H1 (cell line): ENCODE measurements at regions not wholly inside any gene's neighbourhood (a gene's known extent, or its start where the extent isn't known, plus 50 kb on each side); places are given as distances from the start of the nearest gene placed in this dataset.

Source experiments
- CTCF ChIA-PET: fragments of 300-600 bp; sonication (Branson Sonifier 250); formaldehyde crosslinking; loops from one replicate; lab custom pipeline; 2021; ENCODE audit not compliant: partially characterized antibody; lab: Charles Lee
- POLR2A ChIA-PET: fragments of 300-600 bp; sonication (Branson Sonifier 250); formaldehyde crosslinking; loops from one replicate; lab custom pipeline; 2021; ENCODE audit warnings: inconsistent platforms; ENCODE audit not compliant: partially characterized antibody; lab: Charles Lee
- DNase-seq, 2 experiments: peaks; one replicate each; pipeline versions ENCODE4 v3.0.0 to v3.0.0-alpha.2; 2010 to 2022; ENCODE audit warnings: low spot score in 2 of 2, low read depth in 1 of 2, mixed read lengths in 1 of 2
- FAIRE-seq: peaks from 2 replicates; lab custom pipeline; 2011; peaks lifted over from hg19 to GRCh38; lab: Jason Lieb, UNC
- H2AFZ ChIP-seq: 2 replicates; pipeline ENCODE4 v1.8.1; 2012; ENCODE audit warnings: low read length, inconsistent platforms
- H2AK5ac ChIP-seq: 2 replicates; pipeline ENCODE4 v1.6.1; 2013; ENCODE audit warnings: low read depth, low read length
- H2BK120ac ChIP-seq: replicated peaks from 2 replicates; pipeline ENCODE3; 2013; ENCODE audit warnings: low read depth, low read length, inconsistent platforms
- H2BK12ac ChIP-seq: 2 replicates; pipeline ENCODE4 v1.6.1; 2013; ENCODE audit warnings: low read depth, low read length
- H2BK15ac ChIP-seq: 2 replicates; pipeline ENCODE4 v1.6.1; 2013; ENCODE audit warnings: low read length
- H2BK20ac ChIP-seq: 2 replicates; pipeline ENCODE4 v1.6.1; 2013; ENCODE audit warnings: low read length
- H2BK5ac ChIP-seq: 2 replicates; pipeline ENCODE4 v1.6.1; 2013; ENCODE audit warnings: low read depth, low read length
- H3K14ac ChIP-seq: 2 replicates; pipeline ENCODE4 v1.6.1; 2013; ENCODE audit warnings: inconsistent platforms; ENCODE audit not compliant: insufficient read length
- H3K18ac ChIP-seq: 2 replicates; pipeline ENCODE4 v1.6.1; 2013; ENCODE audit warnings: low read length; ENCODE audit errors: extremely low read depth
- H3K23ac ChIP-seq: 2 replicates; pipeline ENCODE4 v1.6.1; 2013; ENCODE audit warnings: inconsistent platforms; ENCODE audit not compliant: insufficient read length
- H3K23me2 ChIP-seq: 2 replicates; pipeline ENCODE4 v1.6.1; 2013; ENCODE audit warnings: low read depth, low read length
- H3K27ac ChIP-seq: 2 replicates; pipeline ENCODE4 v1.6.1; 2011; ENCODE audit warnings: low read depth, low read length, inconsistent platforms
- H3K27me3 ChIP-seq, 4 experiments: replicated peaks in 1 of 4; 1 replicate in 1 of 4; 2 replicates in 3 of 4; pipeline versions ENCODE4 v1.6.1 to v1.8.1; 2011 to 2013; ENCODE audit warnings: low read length in 3 of 4, mild to moderate bottlenecking in 3 of 4, inconsistent platforms in 2 of 4, mixed read lengths in 2 of 4, moderate library complexity in 1 of 4; ENCODE audit not compliant: control insufficient read depth in 3 of 4, insufficient read depth in 3 of 4; ENCODE audit errors: extremely low read depth in 1 of 4
- H3K36me3 ChIP-seq, 4 experiments: 2 replicates each; pipeline versions ENCODE4 v1.6.1 to v1.8.1; 2011 to 2013; ENCODE audit warnings: mild to moderate bottlenecking in 4 of 4, low read length in 3 of 4, moderate library complexity in 2 of 4, control low read depth in 1 of 4, inconsistent platforms in 1 of 4; ENCODE audit not compliant: insufficient read depth in 4 of 4, control insufficient read depth in 2 of 4
- H3K4ac ChIP-seq: replicated peaks from 2 replicates; pipeline ENCODE3; 2013; ENCODE audit warnings: low read length, low read depth, mixed read lengths, inconsistent platforms; ENCODE audit not compliant: insufficient read length
- H3K4me1 ChIP-seq, 4 experiments: replicated peaks in 1 of 4; 1 replicate in 1 of 4; 2 replicates in 3 of 4; pipeline versions ENCODE4 v1.6.1 to v1.8.1; 2011 to 2013; ENCODE audit warnings: low read length in 3 of 4, inconsistent platforms in 2 of 4, mixed read lengths in 1 of 4; ENCODE audit not compliant: insufficient read depth in 4 of 4, control insufficient read depth in 3 of 4
- H3K4me2 ChIP-seq, 2 experiments: 2 replicates each; pipeline versions ENCODE4 v1.6.1 to v1.8.1; 2011 to 2013; ENCODE audit warnings: low read depth in 2 of 2, low read length in 2 of 2, control low read depth in 1 of 2, inconsistent platforms in 1 of 2, mild to moderate bottlenecking in 1 of 2; ENCODE audit not compliant: insufficient read depth in 1 of 2
- H3K4me3 ChIP-seq, 4 experiments: fragments of 200-600, 300-600 bp in 1 of 4; sonication (generic), shearing (Covaris generic), sonication (Bioruptor Twin) in 1 of 4; 2 replicates each; pipeline versions ENCODE4 v1.5.1 to v1.8.1; 2011 to 2016; ENCODE audit warnings: low read length in 4 of 4, low read depth in 3 of 4, control low read depth in 2 of 4, inconsistent platforms in 2 of 4, mild to moderate bottlenecking in 2 of 4, mixed read lengths in 1 of 4, moderate library complexity in 1 of 4; ENCODE audit not compliant: insufficient read depth in 2 of 4; ENCODE audit errors: extremely low read depth in 1 of 4
- H3K56ac ChIP-seq: replicated peaks from 2 replicates; pipeline ENCODE3; 2013; ENCODE audit warnings: low read depth, mild to moderate bottlenecking, mixed read lengths, low read length, inconsistent platforms; ENCODE audit not compliant: insufficient read length
- H3K79me1 ChIP-seq: 2 replicates; pipeline ENCODE4 v1.6.1; 2013; ENCODE audit warnings: low read depth, low read length, control low read depth
- H3K79me2 ChIP-seq, 2 experiments: 2 replicates each; pipeline versions ENCODE4 v1.6.1 to v1.8.1; 2012 to 2013; ENCODE audit warnings: low read length in 2 of 2, mild to moderate bottlenecking in 2 of 2, inconsistent platforms in 1 of 2; ENCODE audit not compliant: insufficient read depth in 2 of 2, control insufficient read depth in 1 of 2
- H3K9ac ChIP-seq, 4 experiments: replicated peaks in 1 of 4; 1 replicate in 1 of 4; 2 replicates in 3 of 4; pipeline versions ENCODE4 v1.6.1 to v1.8.1; 2011 to 2013; ENCODE audit warnings: low read depth in 3 of 4, low read length in 3 of 4, control low read depth in 2 of 4, mild to moderate bottlenecking in 2 of 4, moderate library complexity in 2 of 4, inconsistent platforms in 1 of 4; ENCODE audit errors: extremely low read depth in 1 of 4
- H3K9me3 ChIP-seq, 2 experiments: 2 replicates each; pipeline versions ENCODE4 v1.6.1 to v1.8.1; 2012 to 2013; ENCODE audit warnings: mild to moderate bottlenecking in 2 of 2, moderate library complexity in 2 of 2, control low read depth in 1 of 2, inconsistent platforms in 1 of 2, low read depth in 1 of 2, low read length in 1 of 2, mixed read lengths in 1 of 2; ENCODE audit not compliant: insufficient read depth in 2 of 2
- H4K20me1 ChIP-seq, 2 experiments: replicated peaks in 1 of 2; 2 replicates each; pipeline versions ENCODE3 to v1.8.1; 2011 to 2013; ENCODE audit warnings: inconsistent platforms in 2 of 2, low read length in 2 of 2, mild to moderate bottlenecking in 1 of 2; ENCODE audit not compliant: insufficient read depth in 2 of 2, control insufficient read depth in 1 of 2
- H4K5ac ChIP-seq: 2 replicates; pipeline ENCODE4 v1.6.1; 2013; ENCODE audit warnings: low read length, low read depth, mixed read lengths, inconsistent platforms; ENCODE audit not compliant: insufficient read length
- H4K8ac ChIP-seq: 2 replicates; pipeline ENCODE4 v1.8.0; 2013; ENCODE audit warnings: mild to moderate bottlenecking, moderate library complexity, low read length, inconsistent platforms; ENCODE audit not compliant: insufficient read depth; ENCODE audit errors: extremely low read depth
- H4K91ac ChIP-seq: replicated peaks from 2 replicates; pipeline ENCODE3; 2013; ENCODE audit warnings: low read length, mixed read lengths, inconsistent platforms; ENCODE audit not compliant: insufficient read length
- BACH1 ChIP-seq: IDR thresholded peaks from 2 replicates; pipeline ENCODE4 v1.6.1; 2012; ENCODE audit warnings: low read length, improper control_type of control experiment
- EGR1 ChIP-seq: IDR thresholded peaks from 2 replicates; pipeline ENCODE4 v1.6.1; 2011; ENCODE audit warnings: low read depth, low read length, borderline replicate concordance
- EP300 ChIP-seq, 2 experiments: IDR thresholded peaks; 1 replicate in 1 of 2; 2 replicates in 1 of 2; pipeline ENCODE4 v1.6.1; 2011 to 2012; ENCODE audit warnings: low read depth in 2 of 2, low read length in 2 of 2, mild to moderate bottlenecking in 2 of 2, borderline replicate concordance in 1 of 2, inconsistent platforms in 1 of 2, moderate library complexity in 1 of 2
- FOSL1 ChIP-seq: IDR thresholded peaks from 2 replicates; pipeline ENCODE4 v1.6.1; 2011; ENCODE audit warnings: mild to moderate bottlenecking, low read depth, low read length, moderate library complexity; ENCODE audit not compliant: insufficient read depth
- GABPA ChIP-seq: IDR thresholded peaks from 2 replicates; pipeline ENCODE4 v1.6.1; 2011; ENCODE audit warnings: mild to moderate bottlenecking, low read length, moderate library complexity, borderline replicate concordance; ENCODE audit not compliant: insufficient read depth
- JUND ChIP-seq: IDR thresholded peaks from 2 replicates; pipeline ENCODE4 v1.6.1; 2011; ENCODE audit warnings: mild to moderate bottlenecking, improper control_type of control experiment, low read length
- PHF8 ChIP-seq: fragments of 200-600 bp; sonication (generic); conservative IDR thresholded peaks from 2 replicates; pipeline ENCODE4 v1.7.1; 2012; ENCODE audit warnings: low read depth, mild to moderate bottlenecking, inconsistent platforms, low read length, moderate library complexity
- RXRA ChIP-seq: IDR thresholded peaks from 2 replicates; pipeline ENCODE4 v1.6.1; 2011; ENCODE audit warnings: low read depth, mild to moderate bottlenecking, low read length, moderate library complexity; ENCODE audit not compliant: insufficient read depth
- SAP30 ChIP-seq: fragments of 300-600 bp; sonication (generic); IDR thresholded peaks from 2 replicates; pipeline ENCODE4 v1.7.1; 2012; ENCODE audit warnings: low read length, moderate library complexity, mild to moderate bottlenecking, inconsistent platforms; ENCODE audit not compliant: insufficient read depth, insufficient replicate concordance
- SP4 ChIP-seq: IDR thresholded peaks from 2 replicates; pipeline ENCODE4 v1.6.1; 2012; ENCODE audit warnings: low read length, inconsistent platforms
- SUZ12 ChIP-seq: fragments of 200-600 bp; sonication (generic); IDR thresholded peaks from 2 replicates; pipeline ENCODE4 v1.6.1; 2012; ENCODE audit warnings: mild to moderate bottlenecking, inconsistent platforms, low read length, moderate library complexity, mixed read lengths
- TAF7 ChIP-seq: optimal IDR thresholded peaks from 2 replicates; pipeline ENCODE3; 2011; ENCODE audit warnings: low read depth, mild to moderate bottlenecking, inconsistent platforms, low read length, moderate library complexity, borderline replicate concordance
- TBP ChIP-seq: IDR thresholded peaks from 2 replicates; pipeline ENCODE4 v1.6.1; 2011; ENCODE audit warnings: low read depth, low read length, improper control_type of control experiment
- USF2 ChIP-seq: IDR thresholded peaks from 2 replicates; pipeline ENCODE4 v1.6.1; 2011; ENCODE audit warnings: low read length, improper control_type of control experiment
- WGBS, 2 experiments: shearing (Covaris generic) in 1 of 2; methylation state at CpG; one replicate each; pipeline versions ENCODE4 v1.1.6 to v1.1.7; 2013 to 2015; ENCODE audit warnings: low lambda C conversion rate in 2 of 2, mixed read lengths in 2 of 2, inconsistent platforms in 1 of 2, low coverage in 1 of 2, missing lambda C conversion rate in 1 of 2; ENCODE audit not compliant: insufficient replicate concordance in 2 of 2, insufficient coverage in 1 of 2, insufficient read length in 1 of 2; ENCODE audit errors: extremely low coverage in 1 of 2, missing lambda C conversion rate in 1 of 2; 5-methylcytosine and 5-hydroxymethylcytosine counted together

- 79% methylated on average over 3 of the region's 3 CpGs; no CpG with 5 or more reads in 1 of the 2 experiments for WGBS, 2 experiments
- H3K4ac ChIP-seq = no peak overlapping the region
- CTCF ChIA-PET = interaction anchor here (0.6 to 1.3 kb wide), 2 partner anchors 334 to 425 kb away, joined by 3 read pairs; no protein-coding TSS in a partner anchor
- H3K36me3 ChIP-seq = no peaks in the 10 kb centered on the region
- FAIRE-seq (no peak), DNase-seq (no peak)
- H4K20me1 ChIP-seq = no peaks in the 10 kb centered on the region
- no peaks in the 10 kb centered on the region for H3K9me3 ChIP-seq
- no peak overlapping the region for H2BK12ac ChIP-seq
- H4K8ac ChIP-seq = no peak overlapping the region
- H2AK5ac ChIP-seq = no peak overlapping the region
- no peak overlapping the region for H3K14ac ChIP-seq
- no peaks in the 10 kb centered on the region for H3K79me2 ChIP-seq
- H2BK20ac ChIP-seq = no peak overlapping the region
- H3K4me2 ChIP-seq = no peak overlapping the region
- H3K4me1 ChIP-seq = no peaks in the 10 kb centered on the region
- H3K27ac ChIP-seq = no peak overlapping the region
- H3K23me2 ChIP-seq = no peaks in the 10 kb centered on the region
- H2AFZ ChIP-seq = no peak overlapping the region
- no peak overlapping the region for H2BK120ac ChIP-seq
- no peaks in the 10 kb centered on the region for H3K79me1 ChIP-seq
- no peak overlapping the region for H3K18ac ChIP-seq
- H3K23ac ChIP-seq = no peak overlapping the region
- H3K9ac ChIP-seq = no peak overlapping the region
- no peak overlapping the region for H3K4me3 ChIP-seq
- H3K27me3 ChIP-seq = no peaks in the 10 kb centered on the region
- no peak overlapping the region for H2BK5ac ChIP-seq
- H4K5ac ChIP-seq = no peak overlapping the region
- H3K56ac ChIP-seq = no peak overlapping the region
- H4K91ac ChIP-seq = no peak overlapping the region
- no peak overlapping the region for H2BK15ac ChIP-seq
- POLR2A ChIA-PET = no interaction called here
- no peak for TF ChIP-seq SP4
- no peak for TF ChIP-seq EGR1
- TF ChIP-seq TBP = no peak
- no peak for TF ChIP-seq GABPA
- TF ChIP-seq SAP30 = no peak
- TF ChIP-seq USF2 = no peak
- no peak for TF ChIP-seq SUZ12
- no peak for TF ChIP-seq PHF8
- no peak for TF ChIP-seq BACH1
- TF ChIP-seq TAF7 = no peak
- no peak for TF ChIP-seq RXRA
- no peak for TF ChIP-seq JUND
- TF ChIP-seq EP300 (IDR thresholded peaks at IDR 0.05; ENCODE audit: borderline replicate concordance in 1 of 2, low read depth in 2 of 2, low read length in 2 of 2) = no peak
- TF ChIP-seq FOSL1 = no peak
These were observed 482.7 kb upstream of the MPDZ start for GRCh38 chr9:13762209-13762608.
